Stimulated activated CD4-positive, alpha-beta T cell treated with anti-CD3 and anti-CD28 coated beads, Interleukin-15, amount 100 ng/mL, for 24 hours (primary cell): ENCODE measurements at regions not wholly inside any gene's neighbourhood (a gene's known extent, or its start where the extent isn't known, plus 50 kb on each side); places are given as distances from the start of the nearest gene placed in this dataset.
"Not testable (repeated sequence)": the region's sequence is repeated elsewhere in the genome, so short reads cannot be mapped to it uniquely, and the experiment has no call there.

Experiments used
- DNase-seq: peaks from one replicate; pipeline ENCODE4 v3.0.0-alpha.2; 2020

GRCh38 chrX:43386875-43387274 is 269.2 kb upstream of the MAOA start:
- no peak for DNase-seq

DNA sequence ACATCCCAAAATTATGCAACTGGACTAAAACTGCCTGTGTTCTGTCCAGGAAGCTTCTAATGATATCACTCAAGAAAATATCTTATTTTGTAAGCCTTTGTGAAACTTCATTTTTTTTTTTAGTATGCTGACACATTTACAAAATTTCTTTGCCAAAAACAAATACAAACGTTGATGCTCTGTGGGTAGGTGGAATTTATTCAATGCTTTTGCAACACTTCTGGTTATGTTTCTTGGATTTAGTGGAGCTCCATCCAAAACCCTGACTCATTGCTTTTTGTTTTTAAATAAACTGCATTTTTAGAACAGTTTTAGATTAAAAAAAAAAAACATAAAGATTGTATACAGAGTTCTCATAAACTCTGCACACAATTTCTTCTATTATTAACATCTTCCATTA is 250.9 kb upstream of the MAOA start:
- no peak for DNase-seq

DNA sequence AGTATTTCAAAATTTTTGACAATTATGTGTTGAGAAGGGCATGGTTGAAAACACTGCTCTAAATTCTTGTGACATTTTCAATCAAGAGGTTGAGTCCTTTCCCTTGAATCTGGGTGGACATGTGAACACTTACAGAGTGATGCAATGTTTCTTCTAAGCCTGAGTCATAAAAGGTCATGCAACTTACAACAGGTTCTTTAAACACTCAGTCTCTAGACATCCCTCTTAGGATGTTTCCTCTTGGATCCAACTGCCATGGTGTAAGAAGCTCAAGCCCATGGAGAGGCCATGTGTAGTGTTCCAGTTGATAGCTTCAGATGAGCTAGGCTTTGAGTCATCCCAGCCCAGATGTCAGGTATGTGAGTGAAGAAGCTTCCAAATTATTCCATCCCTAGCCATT is 232.2 kb upstream of the MAOA start:
- DNase-seq, result no peak

- no peak for DNase-seq
Observed at GRCh38 chrX:43436517-43436916, 219.6 kb upstream of the MAOA start.

- DNase-seq, result no peak
Observed at GRCh38 chrX:43446752-43447151, 209.3 kb upstream of the MAOA start.

GRCh38 chrX:43448688-43449087 is 207.4 kb upstream of the MAOA start:
- DNase-seq, result no peak

DNA sequence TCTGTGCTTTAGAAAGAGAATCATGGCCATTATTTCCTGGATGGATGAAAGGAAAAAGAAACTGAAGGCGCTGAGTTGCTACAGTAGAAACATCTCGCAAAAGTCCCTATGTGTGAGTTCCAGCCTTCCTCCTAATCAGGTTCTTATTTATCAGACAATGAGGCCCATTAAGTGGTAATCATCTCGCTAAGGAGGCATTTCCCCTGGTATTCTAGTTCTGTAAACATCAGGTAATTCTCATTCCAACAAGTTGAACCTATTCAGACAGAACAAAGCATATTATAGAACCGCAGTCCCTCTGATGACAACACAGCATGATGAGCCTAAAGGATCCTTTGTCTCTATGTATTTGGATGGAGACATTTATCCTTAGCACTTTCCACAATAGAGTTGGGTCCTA is 205.7 kb upstream of the MAOA start:
- DNase-seq, result no peak

DNA sequence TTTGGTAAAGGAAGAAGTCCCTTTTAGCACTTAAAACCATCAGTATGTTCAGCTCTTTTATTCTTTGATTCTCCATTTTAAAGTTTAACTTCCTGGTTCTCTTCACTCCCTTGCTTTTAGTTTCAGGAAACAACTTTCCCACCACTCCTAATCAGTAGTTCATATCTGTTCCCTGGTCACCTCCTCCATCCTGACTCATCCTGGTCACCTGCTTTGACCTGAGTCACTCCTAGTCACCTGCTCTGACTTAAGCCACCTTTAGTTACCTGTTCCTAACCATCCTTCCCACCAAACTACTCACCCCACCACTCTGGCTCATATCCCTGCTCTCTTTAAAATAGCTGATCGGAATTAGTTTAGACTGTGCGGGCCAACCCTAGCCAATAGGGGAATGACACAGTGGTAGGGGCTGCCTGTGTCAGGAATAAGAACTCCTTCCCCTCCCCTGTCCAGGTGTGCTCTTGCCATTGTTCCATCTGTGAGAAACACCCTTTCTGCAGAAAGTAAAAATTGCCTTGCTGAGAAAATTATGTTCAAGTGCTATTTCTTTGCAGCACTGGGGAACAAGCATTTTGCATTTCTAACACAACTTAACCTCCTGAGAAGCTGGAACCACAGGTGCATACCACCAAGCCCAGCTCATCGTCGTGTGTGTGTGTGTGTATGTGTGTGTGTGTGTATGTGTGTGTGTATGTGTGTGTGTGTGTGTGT is 204.0 kb upstream of the MAOA start:
- not testable (repeated sequence) for DNase-seq

- no peak for DNase-seq
Observed at GRCh38 chrX:43456063-43456462, 200.0 kb upstream of the MAOA start.

GRCh38 chrX:43456906-43457305 is 199.2 kb upstream of the MAOA start:
- DNase-seq, result no peak

DNA sequence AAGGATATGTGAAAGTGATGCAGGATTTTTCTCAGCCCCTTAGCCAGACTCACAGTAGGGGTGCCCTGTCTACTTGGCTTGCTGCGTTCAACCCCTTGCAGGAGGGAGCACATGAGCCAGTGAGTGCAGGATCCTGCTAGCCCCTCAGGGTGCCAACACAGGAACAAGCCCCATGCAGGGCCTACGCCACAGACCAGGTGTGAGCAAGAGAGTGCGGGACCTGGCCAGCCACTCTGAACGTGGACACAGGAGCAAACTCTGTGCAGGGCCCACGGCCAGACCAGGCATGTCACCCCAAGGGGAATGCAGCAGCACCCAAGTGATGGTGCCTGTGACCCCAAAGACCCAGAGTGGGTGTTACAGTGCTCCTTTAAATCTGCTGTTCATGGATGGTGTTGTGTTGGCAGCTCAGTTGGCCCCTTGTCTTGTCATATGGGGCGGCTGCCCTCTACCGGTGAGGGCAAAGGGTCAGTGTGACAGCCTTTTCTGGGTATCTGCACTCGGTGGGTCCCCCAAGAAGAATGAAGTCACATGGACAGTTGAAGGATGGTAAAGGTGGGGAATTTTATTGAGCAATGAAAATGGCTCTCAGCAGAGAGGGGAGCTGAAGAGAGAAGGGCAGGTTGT is 188.4 kb upstream of the MAOA start:
- no peak for DNase-seq

DNA sequence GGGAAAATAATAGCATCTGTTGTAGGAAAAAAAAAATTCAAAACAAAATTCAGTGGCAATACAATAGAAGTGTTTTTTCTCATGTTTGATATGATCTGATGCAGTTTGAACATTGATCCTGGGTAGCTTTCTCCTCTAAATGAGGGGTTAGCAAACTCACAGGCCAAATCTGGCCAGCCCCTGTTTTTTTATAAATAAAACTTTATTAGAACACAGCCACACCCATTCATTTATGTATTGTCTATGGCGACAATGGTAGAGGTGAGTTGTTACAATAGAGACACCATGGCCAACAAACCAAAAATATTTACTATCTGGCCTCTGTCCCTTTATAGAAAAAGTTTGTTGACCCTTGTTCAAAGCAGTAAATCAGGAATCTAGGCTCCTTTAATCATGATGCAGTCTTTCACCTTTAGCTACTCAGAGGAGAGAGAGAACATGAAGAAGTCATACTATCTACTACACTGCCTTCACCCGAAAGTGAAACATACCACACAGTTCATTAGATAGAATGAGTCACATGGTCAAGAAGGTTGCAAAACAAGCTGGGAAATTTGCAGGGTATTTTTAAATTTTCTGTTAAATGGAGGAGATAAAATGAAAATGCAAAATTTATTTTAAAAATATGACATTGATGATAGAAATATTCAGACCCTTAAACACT is 186.6 kb upstream of the MAOA start:
- DNase-seq, result no peak

DNA sequence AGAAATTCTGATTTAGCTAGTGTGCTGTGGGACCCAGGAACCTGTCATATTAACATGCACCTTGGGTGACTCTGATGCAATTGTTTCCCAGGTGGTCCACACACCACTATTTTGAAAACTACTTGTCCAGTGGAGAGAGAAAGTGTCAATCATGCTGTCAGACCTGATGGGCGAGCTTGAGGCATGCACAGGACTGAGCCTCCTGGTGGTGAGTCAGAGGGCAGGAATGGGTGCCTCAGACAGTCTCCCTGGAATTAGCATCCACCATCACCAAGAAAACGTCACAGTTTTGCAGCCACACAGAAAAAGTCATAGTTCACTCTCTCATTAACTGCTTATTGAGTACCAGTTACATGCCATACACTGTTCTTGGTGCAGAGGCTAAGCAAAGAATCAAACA is 181.8 kb upstream of the MAOA start:
- no peak for DNase-seq

DNA sequence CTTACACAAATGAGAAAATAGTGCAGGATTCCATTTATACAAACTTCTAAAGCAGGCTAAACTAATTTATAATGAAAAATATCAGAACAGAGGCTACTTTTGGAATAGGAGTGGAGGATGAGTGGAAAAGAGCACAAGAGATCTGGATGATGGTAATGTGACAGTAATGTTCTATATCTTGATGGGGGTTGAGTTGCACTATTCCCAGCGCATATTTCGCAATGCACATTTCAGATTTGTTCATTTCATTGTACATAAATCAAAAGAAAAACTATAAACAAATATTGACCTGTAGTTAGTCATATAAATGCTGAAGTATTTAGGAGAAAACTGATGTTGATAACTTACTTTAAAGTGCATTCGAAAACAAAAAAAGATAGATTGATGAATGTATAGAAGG is 177.0 kb upstream of the MAOA start:
- no peak for DNase-seq

DNA sequence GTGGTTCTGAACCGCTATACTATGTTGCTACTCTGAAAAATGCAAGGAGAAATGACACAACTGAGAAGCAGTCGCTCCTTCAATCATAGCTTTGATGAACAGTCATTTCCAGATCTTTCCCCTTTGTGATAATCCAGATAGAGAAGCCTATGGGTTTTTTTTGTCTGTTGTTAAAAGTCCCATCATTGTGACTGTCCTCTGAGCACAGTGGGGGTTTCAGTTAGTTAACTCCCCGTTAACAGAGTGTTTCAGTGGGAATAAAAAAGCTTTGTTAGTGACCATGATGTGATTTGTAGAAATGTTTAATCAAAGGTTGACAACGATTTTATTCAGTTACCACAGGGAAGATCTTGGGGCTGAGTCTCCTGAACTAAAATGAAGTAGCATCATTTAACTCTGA is 176.2 kb upstream of the MAOA start:
- no peak for DNase-seq

GRCh38 chrX:43481576-43481975 is 174.5 kb upstream of the MAOA start:
- DNase-seq, result no peak

DNA sequence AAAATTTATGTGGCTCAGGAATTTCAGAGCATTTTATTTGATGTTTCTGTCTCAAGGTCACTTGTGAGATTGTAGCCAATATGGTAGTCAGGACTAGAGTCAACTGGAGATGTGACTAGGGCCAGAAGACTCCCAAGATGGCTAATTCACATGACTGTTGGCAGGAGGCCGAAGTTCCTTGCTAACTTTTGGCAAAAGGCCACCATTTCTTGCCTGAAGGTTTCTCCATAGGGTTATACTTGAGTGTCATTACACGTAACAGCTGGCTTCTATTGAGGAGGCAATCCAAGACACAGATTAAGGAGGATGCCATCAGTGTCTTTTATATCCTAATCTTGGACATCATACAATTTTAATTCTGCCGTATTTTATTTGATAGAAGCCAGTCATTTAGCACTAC is 162.3 kb upstream of the MAOA start:
- DNase-seq, result no peak

- no peak for DNase-seq
Observed at GRCh38 chrX:43500246-43500645, 155.9 kb upstream of the MAOA start.

- no peak for DNase-seq
Observed at GRCh38 chrX:43500996-43501694, 155.0 kb upstream of the MAOA start.

DNA sequence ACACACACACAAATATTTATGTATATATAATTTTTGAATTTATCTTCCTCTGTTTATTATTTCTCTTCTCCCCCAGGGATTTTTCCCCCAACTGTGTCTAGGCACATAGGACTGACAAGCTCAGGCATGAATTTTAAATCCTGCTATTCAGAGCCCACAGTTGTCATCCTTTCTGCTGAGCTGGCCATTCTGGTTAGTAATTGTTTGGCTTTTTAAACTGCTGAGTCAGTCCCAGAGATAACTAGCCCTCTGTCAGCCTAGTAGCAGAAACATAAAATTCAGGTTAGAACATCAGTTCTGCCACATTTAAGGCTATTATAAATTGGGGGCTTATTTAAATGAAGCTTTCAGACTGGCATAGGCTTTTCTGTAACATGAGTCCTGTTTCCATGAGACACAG is 151.7 kb upstream of the MAOA start:
- no peak for DNase-seq

DNA sequence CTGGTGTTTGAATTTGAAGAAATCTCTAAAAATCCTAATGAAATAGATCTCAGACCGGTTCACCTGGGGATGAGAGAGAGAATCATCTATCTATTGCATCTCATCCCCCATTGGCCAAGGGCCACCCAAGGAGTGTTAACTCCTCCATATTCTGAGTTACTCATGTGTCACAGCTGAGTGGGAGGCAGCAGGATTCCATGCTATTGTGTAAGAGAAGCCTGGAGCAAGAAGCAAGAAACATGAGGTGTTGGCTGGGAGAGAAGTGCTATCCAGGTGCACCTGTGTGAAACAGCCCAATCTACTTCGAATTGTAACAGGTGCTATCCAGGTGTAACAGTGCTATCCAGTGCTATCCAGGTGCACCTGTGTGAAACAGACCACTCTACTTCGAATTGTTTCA is 150.3 kb upstream of the MAOA start:
- DNase-seq, result no peak

DNA sequence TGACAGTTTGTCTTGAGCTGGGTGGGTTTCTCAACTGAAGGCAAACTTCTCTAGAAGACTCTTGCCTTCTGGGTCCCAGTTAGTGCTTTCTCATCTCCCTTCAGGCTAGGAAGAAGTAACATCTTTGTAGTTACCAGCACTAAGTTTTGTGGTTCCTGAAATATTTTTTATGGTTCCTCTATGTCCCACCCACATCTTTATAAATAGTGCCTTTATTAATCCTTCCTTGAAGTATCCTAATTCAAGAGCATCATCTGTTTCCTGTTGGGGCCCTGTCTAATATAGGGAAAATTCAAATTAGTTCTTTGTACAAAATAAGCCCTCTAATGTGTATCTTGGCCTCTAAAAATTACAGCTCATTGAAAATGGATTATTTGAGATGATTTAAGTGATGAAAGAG is 147.4 kb upstream of the MAOA start:
- DNase-seq, result no peak

- DNase-seq, result no peak
Observed at GRCh38 chrX:43510209-43510608, 145.9 kb upstream of the MAOA start.

DNA sequence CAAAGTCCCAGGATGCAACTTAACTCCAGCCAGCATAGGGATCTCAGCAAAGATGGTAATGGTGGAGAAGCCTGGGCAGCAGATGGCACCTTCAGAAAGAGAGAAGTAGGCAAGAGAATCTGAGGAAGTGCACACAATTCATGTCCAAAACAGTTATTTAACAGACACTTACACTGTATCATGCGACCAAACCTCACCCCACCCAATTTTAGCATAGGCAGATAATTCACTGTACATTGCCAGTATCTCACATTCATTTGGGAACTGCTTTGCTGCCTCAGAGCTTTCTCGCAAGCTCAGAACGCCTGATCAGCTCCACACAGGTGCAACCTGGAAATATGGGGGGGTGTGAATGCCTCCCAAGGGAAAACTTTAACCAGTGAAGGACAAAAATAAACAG is 143.0 kb upstream of the MAOA start:
- DNase-seq, result no peak
